ENCODE measurements at regions not wholly inside any gene's neighbourhood (a gene's known extent, or its start where the extent isn't known, plus 50 kb on each side); places are given as distances from the start of the nearest gene placed in this dataset.

- no peak overlapping the region for H3K27ac ChIP-seq
- H3K36me3 ChIP-seq: no peaks in the 10 kb centered on the region
- TF ChIP-seq, protein P1, sequence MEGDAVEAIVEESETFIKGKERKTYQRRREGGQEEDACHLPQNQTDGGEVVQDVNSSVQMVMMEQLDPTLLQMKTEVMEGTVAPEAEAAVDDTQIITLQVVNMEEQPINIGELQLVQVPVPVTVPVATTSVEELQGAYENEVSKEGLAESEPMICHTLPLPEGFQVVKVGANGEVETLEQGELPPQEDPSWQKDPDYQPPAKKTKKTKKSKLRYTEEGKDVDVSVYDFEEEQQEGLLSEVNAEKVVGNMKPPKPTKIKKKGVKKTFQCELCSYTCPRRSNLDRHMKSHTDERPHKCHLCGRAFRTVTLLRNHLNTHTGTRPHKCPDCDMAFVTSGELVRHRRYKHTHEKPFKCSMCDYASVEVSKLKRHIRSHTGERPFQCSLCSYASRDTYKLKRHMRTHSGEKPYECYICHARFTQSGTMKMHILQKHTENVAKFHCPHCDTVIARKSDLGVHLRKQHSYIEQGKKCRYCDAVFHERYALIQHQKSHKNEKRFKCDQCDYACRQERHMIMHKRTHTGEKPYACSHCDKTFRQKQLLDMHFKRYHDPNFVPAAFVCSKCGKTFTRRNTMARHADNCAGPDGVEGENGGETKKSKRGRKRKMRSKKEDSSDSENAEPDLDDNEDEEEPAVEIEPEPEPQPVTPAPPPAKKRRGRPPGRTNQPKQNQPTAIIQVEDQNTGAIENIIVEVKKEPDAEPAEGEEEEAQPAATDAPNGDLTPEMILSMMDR (IDR thresholded peaks at IDR 0.05; ENCODE audit: low read depth, low read length): no peak
- no peak overlapping the region for H3K4me3 ChIP-seq
- DNase-seq (ENCODE audit: low read depth in 1 of 2, low spot score in 1 of 2): no peak
- H3K27me3 ChIP-seq: no peaks in the 10 kb centered on the region
- H3K9me3 ChIP-seq (ENCODE audit: low read depth): no peaks in the 10 kb centered on the region
- no peaks in the 10 kb centered on the region for H3K4me1 ChIP-seq (ENCODE audit: low read depth)
Measured at GRCh38 chr17:27049104-27049784, 244.7 kb upstream of the WSB1 start.

DNA sequence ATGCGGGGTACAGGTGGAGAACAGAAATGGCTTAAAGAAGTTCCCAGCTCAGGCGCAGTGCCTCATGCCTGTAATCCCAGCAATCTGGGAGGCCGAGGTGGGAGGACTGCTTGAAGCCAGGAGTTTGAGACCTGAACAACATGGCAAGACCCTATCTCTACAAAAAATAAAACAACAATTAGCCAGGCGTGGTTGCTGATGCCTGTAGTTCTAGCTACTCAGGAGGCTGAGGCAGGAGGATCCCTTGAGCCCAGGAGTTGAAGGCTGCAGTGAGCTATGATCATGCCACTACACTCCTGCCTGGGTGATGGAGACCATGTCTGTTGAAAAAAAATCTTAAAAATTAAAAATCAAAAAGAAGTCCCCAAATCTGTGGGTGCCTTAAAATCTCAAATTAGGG, 228.3 kb upstream of the WSB1 start:
- TF ChIP-seq, protein P1 (IDR thresholded peaks at IDR 0.05; ENCODE audit: low read depth, low read length): no peak
- no peaks in the 10 kb centered on the region for H3K4me1 ChIP-seq (ENCODE audit: low read depth)

GRCh38 chr17:27066315-27066714, 227.6 kb upstream of the WSB1 start:
- no peak for DNase-seq (ENCODE audit: low read depth in 1 of 2, low spot score in 1 of 2)
- H3K27ac ChIP-seq: no peak overlapping the region
- TF ChIP-seq, protein P1 (IDR thresholded peaks at IDR 0.05; ENCODE audit: low read depth, low read length): no peak
- H3K4me1 ChIP-seq (ENCODE audit: low read depth): no peaks in the 10 kb centered on the region
- no peaks in the 10 kb centered on the region for H3K36me3 ChIP-seq
- no peak overlapping the region for H3K4me3 ChIP-seq
- H3K9me3 ChIP-seq (ENCODE audit: low read depth): no peaks in the 10 kb centered on the region
- H3K27me3 ChIP-seq: no peaks in the 10 kb centered on the region

More for the DNA sequence above, 228.3 kb upstream of the WSB1 start:
- H3K27ac ChIP-seq: no peak overlapping the region
- no peaks in the 10 kb centered on the region for H3K36me3 ChIP-seq
- no peak overlapping the region for H3K4me3 ChIP-seq
- no peak for DNase-seq (ENCODE audit: low read depth in 1 of 2, low spot score in 1 of 2)
- H3K27me3 ChIP-seq: no peaks in the 10 kb centered on the region
- no peaks in the 10 kb centered on the region for H3K9me3 ChIP-seq (ENCODE audit: low read depth)

GRCh38 chr17:27069842-27070508, 223.9 kb upstream of the WSB1 start:
- Histone ChIP-seq H3K27ac (no peak overlapping the region), H3K36me3 (no peaks in the 10 kb centered on the region), H3K27me3 (no peaks in the 10 kb centered on the region), H3K9me3 (ENCODE audit: low read depth) (no peaks in the 10 kb centered on the region), H3K4me1 (ENCODE audit: low read depth) (no peaks in the 10 kb centered on the region), H3K4me3 (no peak overlapping the region)
- no peak for DNase-seq (ENCODE audit: low read depth in 1 of 2, low spot score in 1 of 2)
- TF ChIP-seq, protein P1 (IDR thresholded peaks at IDR 0.05; ENCODE audit: low read depth, low read length): no peak

- H3K4me3 ChIP-seq: no peak overlapping the region
- H3K9me3 ChIP-seq (ENCODE audit: low read depth): no peaks in the 10 kb centered on the region
- DNase-seq (ENCODE audit: low read depth in 1 of 2, low spot score in 1 of 2): no peak
- H3K27me3 ChIP-seq: no peaks in the 10 kb centered on the region
- no peaks in the 10 kb centered on the region for H3K36me3 ChIP-seq
- H3K4me1 ChIP-seq (ENCODE audit: low read depth): no peaks in the 10 kb centered on the region
- H3K27ac ChIP-seq: no peak overlapping the region
- TF ChIP-seq, protein P1 (IDR thresholded peaks at IDR 0.05; ENCODE audit: low read depth, low read length): no peak
Measured at GRCh38 chr17:27070836-27071235, 223.1 kb upstream of the WSB1 start.
